H1 (cell line): ENCODE measurements at regions not wholly inside any gene's neighbourhood (a gene's known extent, or its start where the extent isn't known, plus 50 kb on each side); places are given as distances from the start of the nearest gene placed in this dataset.

Experiments
- CTCF ChIA-PET: fragments of 300-600 bp; sonication (Branson Sonifier 250); formaldehyde crosslinking; loops from one replicate; lab custom pipeline; 2021; ENCODE audit not compliant: partially characterized antibody; lab: Charles Lee
- POLR2A ChIA-PET: fragments of 300-600 bp; sonication (Branson Sonifier 250); formaldehyde crosslinking; loops from one replicate; lab custom pipeline; 2021; ENCODE audit warnings: inconsistent platforms; ENCODE audit not compliant: partially characterized antibody; lab: Charles Lee
- DNase-seq, 2 experiments: peaks; one replicate each; pipeline versions ENCODE4 v3.0.0 to v3.0.0-alpha.2; 2010 to 2022; ENCODE audit warnings: low spot score in 2 of 2, low read depth in 1 of 2, mixed read lengths in 1 of 2
- FAIRE-seq: peaks from 2 replicates; lab custom pipeline; 2011; peaks lifted over from hg19 to GRCh38; lab: Jason Lieb, UNC
- H2AFZ ChIP-seq: 2 replicates; pipeline ENCODE4 v1.8.1; 2012; ENCODE audit warnings: low read length, inconsistent platforms
- H2AK5ac ChIP-seq: 2 replicates; pipeline ENCODE4 v1.6.1; 2013; ENCODE audit warnings: low read depth, low read length
- H2BK120ac ChIP-seq: replicated peaks from 2 replicates; pipeline ENCODE3; 2013; ENCODE audit warnings: low read depth, low read length, inconsistent platforms
- H2BK12ac ChIP-seq: 2 replicates; pipeline ENCODE4 v1.6.1; 2013; ENCODE audit warnings: low read depth, low read length
- H2BK15ac ChIP-seq: 2 replicates; pipeline ENCODE4 v1.6.1; 2013; ENCODE audit warnings: low read length
- H2BK20ac ChIP-seq: 2 replicates; pipeline ENCODE4 v1.6.1; 2013; ENCODE audit warnings: low read length
- H2BK5ac ChIP-seq: 2 replicates; pipeline ENCODE4 v1.6.1; 2013; ENCODE audit warnings: low read depth, low read length
- H3K14ac ChIP-seq: 2 replicates; pipeline ENCODE4 v1.6.1; 2013; ENCODE audit warnings: inconsistent platforms; ENCODE audit not compliant: insufficient read length
- H3K18ac ChIP-seq: 2 replicates; pipeline ENCODE4 v1.6.1; 2013; ENCODE audit warnings: low read length; ENCODE audit errors: extremely low read depth
- H3K23ac ChIP-seq: 2 replicates; pipeline ENCODE4 v1.6.1; 2013; ENCODE audit warnings: inconsistent platforms; ENCODE audit not compliant: insufficient read length
- H3K23me2 ChIP-seq: 2 replicates; pipeline ENCODE4 v1.6.1; 2013; ENCODE audit warnings: low read depth, low read length
- H3K27ac ChIP-seq: 2 replicates; pipeline ENCODE4 v1.6.1; 2011; ENCODE audit warnings: low read depth, low read length, inconsistent platforms
- H3K27me3 ChIP-seq, 4 experiments: replicated peaks in 1 of 4; 1 replicate in 1 of 4; 2 replicates in 3 of 4; pipeline versions ENCODE4 v1.6.1 to v1.8.1; 2011 to 2013; ENCODE audit warnings: low read length in 3 of 4, mild to moderate bottlenecking in 3 of 4, inconsistent platforms in 2 of 4, mixed read lengths in 2 of 4, moderate library complexity in 1 of 4; ENCODE audit not compliant: control insufficient read depth in 3 of 4, insufficient read depth in 3 of 4; ENCODE audit errors: extremely low read depth in 1 of 4
- H3K36me3 ChIP-seq, 4 experiments: 2 replicates each; pipeline versions ENCODE4 v1.6.1 to v1.8.1; 2011 to 2013; ENCODE audit warnings: mild to moderate bottlenecking in 4 of 4, low read length in 3 of 4, moderate library complexity in 2 of 4, control low read depth in 1 of 4, inconsistent platforms in 1 of 4; ENCODE audit not compliant: insufficient read depth in 4 of 4, control insufficient read depth in 2 of 4
- H3K4ac ChIP-seq: replicated peaks from 2 replicates; pipeline ENCODE3; 2013; ENCODE audit warnings: low read length, low read depth, mixed read lengths, inconsistent platforms; ENCODE audit not compliant: insufficient read length
- H3K4me1 ChIP-seq, 4 experiments: replicated peaks in 1 of 4; 1 replicate in 1 of 4; 2 replicates in 3 of 4; pipeline versions ENCODE4 v1.6.1 to v1.8.1; 2011 to 2013; ENCODE audit warnings: low read length in 3 of 4, inconsistent platforms in 2 of 4, mixed read lengths in 1 of 4; ENCODE audit not compliant: insufficient read depth in 4 of 4, control insufficient read depth in 3 of 4
- H3K4me2 ChIP-seq, 2 experiments: 2 replicates each; pipeline versions ENCODE4 v1.6.1 to v1.8.1; 2011 to 2013; ENCODE audit warnings: low read depth in 2 of 2, low read length in 2 of 2, control low read depth in 1 of 2, inconsistent platforms in 1 of 2, mild to moderate bottlenecking in 1 of 2; ENCODE audit not compliant: insufficient read depth in 1 of 2
- H3K4me3 ChIP-seq, 4 experiments: fragments of 200-600, 300-600 bp in 1 of 4; sonication (generic), shearing (Covaris generic), sonication (Bioruptor Twin) in 1 of 4; 2 replicates each; pipeline versions ENCODE4 v1.5.1 to v1.8.1; 2011 to 2016; ENCODE audit warnings: low read length in 4 of 4, low read depth in 3 of 4, control low read depth in 2 of 4, inconsistent platforms in 2 of 4, mild to moderate bottlenecking in 2 of 4, mixed read lengths in 1 of 4, moderate library complexity in 1 of 4; ENCODE audit not compliant: insufficient read depth in 2 of 4; ENCODE audit errors: extremely low read depth in 1 of 4
- H3K56ac ChIP-seq: replicated peaks from 2 replicates; pipeline ENCODE3; 2013; ENCODE audit warnings: low read depth, mild to moderate bottlenecking, mixed read lengths, low read length, inconsistent platforms; ENCODE audit not compliant: insufficient read length
- H3K79me1 ChIP-seq: 2 replicates; pipeline ENCODE4 v1.6.1; 2013; ENCODE audit warnings: low read depth, low read length, control low read depth
- H3K79me2 ChIP-seq, 2 experiments: 2 replicates each; pipeline versions ENCODE4 v1.6.1 to v1.8.1; 2012 to 2013; ENCODE audit warnings: low read length in 2 of 2, mild to moderate bottlenecking in 2 of 2, inconsistent platforms in 1 of 2; ENCODE audit not compliant: insufficient read depth in 2 of 2, control insufficient read depth in 1 of 2
- H3K9ac ChIP-seq, 4 experiments: replicated peaks in 1 of 4; 1 replicate in 1 of 4; 2 replicates in 3 of 4; pipeline versions ENCODE4 v1.6.1 to v1.8.1; 2011 to 2013; ENCODE audit warnings: low read depth in 3 of 4, low read length in 3 of 4, control low read depth in 2 of 4, mild to moderate bottlenecking in 2 of 4, moderate library complexity in 2 of 4, inconsistent platforms in 1 of 4; ENCODE audit errors: extremely low read depth in 1 of 4
- H3K9me3 ChIP-seq, 2 experiments: 2 replicates each; pipeline versions ENCODE4 v1.6.1 to v1.8.1; 2012 to 2013; ENCODE audit warnings: mild to moderate bottlenecking in 2 of 2, moderate library complexity in 2 of 2, control low read depth in 1 of 2, inconsistent platforms in 1 of 2, low read depth in 1 of 2, low read length in 1 of 2, mixed read lengths in 1 of 2; ENCODE audit not compliant: insufficient read depth in 2 of 2
- H4K20me1 ChIP-seq, 2 experiments: replicated peaks in 1 of 2; 2 replicates each; pipeline versions ENCODE3 to v1.8.1; 2011 to 2013; ENCODE audit warnings: inconsistent platforms in 2 of 2, low read length in 2 of 2, mild to moderate bottlenecking in 1 of 2; ENCODE audit not compliant: insufficient read depth in 2 of 2, control insufficient read depth in 1 of 2
- H4K5ac ChIP-seq: 2 replicates; pipeline ENCODE4 v1.6.1; 2013; ENCODE audit warnings: low read length, low read depth, mixed read lengths, inconsistent platforms; ENCODE audit not compliant: insufficient read length
- H4K8ac ChIP-seq: 2 replicates; pipeline ENCODE4 v1.8.0; 2013; ENCODE audit warnings: mild to moderate bottlenecking, moderate library complexity, low read length, inconsistent platforms; ENCODE audit not compliant: insufficient read depth; ENCODE audit errors: extremely low read depth
- H4K91ac ChIP-seq: replicated peaks from 2 replicates; pipeline ENCODE3; 2013; ENCODE audit warnings: low read length, mixed read lengths, inconsistent platforms; ENCODE audit not compliant: insufficient read length
- ATF3 ChIP-seq: IDR thresholded peaks from 2 replicates; pipeline ENCODE4 v1.6.1; 2011; ENCODE audit warnings: low read depth, mild to moderate bottlenecking, low read length; ENCODE audit not compliant: insufficient read depth
- BCL11A ChIP-seq, 2 experiments: IDR thresholded peaks; one replicate each; pipeline ENCODE4 v1.6.1; 2011; ENCODE audit warnings: low read depth in 2 of 2, low read length in 2 of 2, mild to moderate bottlenecking in 2 of 2
- BRCA1 ChIP-seq: IDR thresholded peaks from 2 replicates; pipeline ENCODE4 v1.6.1; 2012; ENCODE audit warnings: low read depth, low read length, improper control_type of control experiment
- E2F6 ChIP-seq: IDR thresholded peaks from 2 replicates; pipeline ENCODE4 v1.6.1; 2012; ENCODE audit warnings: inconsistent platforms
- NRF1 ChIP-seq: IDR thresholded peaks from 2 replicates; pipeline ENCODE4 v1.6.1; 2011; ENCODE audit warnings: mild to moderate bottlenecking, low read depth, low read length, improper control_type of control experiment
- RFX5 ChIP-seq: IDR thresholded peaks from 2 replicates; pipeline ENCODE4 v1.6.1; 2011; ENCODE audit warnings: low read depth, low read length, improper control_type of control experiment, borderline replicate concordance
- TAF1 ChIP-seq: IDR thresholded peaks from 2 replicates; pipeline ENCODE4 v1.6.1; 2011; ENCODE audit warnings: mild to moderate bottlenecking, low read depth, low read length
- WGBS, 2 experiments: shearing (Covaris generic) in 1 of 2; methylation state at CpG; one replicate each; pipeline versions ENCODE4 v1.1.6 to v1.1.7; 2013 to 2015; ENCODE audit warnings: low lambda C conversion rate in 2 of 2, mixed read lengths in 2 of 2, inconsistent platforms in 1 of 2, low coverage in 1 of 2, missing lambda C conversion rate in 1 of 2; ENCODE audit not compliant: insufficient replicate concordance in 2 of 2, insufficient coverage in 1 of 2, insufficient read length in 1 of 2; ENCODE audit errors: extremely low coverage in 1 of 2, missing lambda C conversion rate in 1 of 2; 5-methylcytosine and 5-hydroxymethylcytosine counted together

GRCh38 chr2:52622266-52622665 is 1145.3 kb upstream of the CHAC2 start:
- Histone ChIP-seq H3K27ac (no peak overlapping the region), H3K23me2 (no peaks in the 10 kb centered on the region), H4K8ac (no peak overlapping the region), H2BK5ac (no peak overlapping the region), H3K9ac (no peak overlapping the region), H2BK15ac (no peak overlapping the region), H3K56ac (no peak overlapping the region), H3K4ac (no peak overlapping the region), H3K27me3 (no peaks in the 10 kb centered on the region), H2BK120ac (no peak overlapping the region), H2BK20ac (no peak overlapping the region), H4K91ac (no peak overlapping the region), H3K79me1 (no peaks in the 10 kb centered on the region), H2BK12ac (no peak overlapping the region), H2AFZ (0 out of 2 replicates have a peak overlapping the region, but pooled peaks have one; percentile 68), H3K23ac (no peak overlapping the region), H3K9me3 (no peaks in the 10 kb centered on the region), H2AK5ac (no peak overlapping the region), H3K36me3 (no peaks in the 10 kb centered on the region), H3K79me2 (no peaks in the 10 kb centered on the region), H4K5ac (no peak overlapping the region), H4K20me1 (no peaks in the 10 kb centered on the region), H3K18ac (no peak overlapping the region), H3K4me3 (no peak overlapping the region), H3K4me1 (no peaks in the 10 kb centered on the region; a peak in 2 of 7 replicates), H3K14ac (no peak overlapping the region), H3K4me2 (no peak overlapping the region)
- 96% methylated on average over 2 of the region's 2 CpGs; no CpG with 5 or more reads in 1 of the 2 experiments for WGBS, 2 experiments
- ChIA-PET POLR2A (no interaction called here), CTCF (interaction anchor here (0.6 to 2.4 kb wide), 5 partner anchors 10 to 213 kb away, joined by 3 to 10 read pairs (median 4); no protein-coding TSS in a partner anchor)
- FAIRE-seq = no peak
- DNase-seq = no peak
- no peak for TF ChIP-seq RFX5
- TF ChIP-seq E2F6 = no peak
- no peak for TF ChIP-seq BCL11A (IDR thresholded peaks at IDR 0.05; ENCODE audit: low read depth in 2 of 2, low read length in 2 of 2)
- TF ChIP-seq TAF1 = no peak
- TF ChIP-seq BRCA1 = no peak
- no peak for TF ChIP-seq ATF3
- no peak for TF ChIP-seq NRF1
